Gastrocnemius medialis (tissue), 4 donors: ENCODE measurements at regions not wholly inside any gene's neighbourhood (a gene's known extent, or its start where the extent isn't known, plus 50 kb on each side); places are given as distances from the start of the nearest gene placed in this dataset.

Experiments
- CTCF ChIP-seq, 5 experiments: fragments of 450-650 bp in 3 of 5; fragments of 200-600 bp in 2 of 5; sonication (generic) in 2 of 5; IDR thresholded peaks in 4 of 5; conservative IDR thresholded peaks in 1 of 5; 1 replicate in 4 of 5; 2 replicates in 1 of 5; pipeline ENCODE4 v1.5.1; 2016 to 2019; ENCODE audit warnings: antibody characterized with exemption in 5 of 5, mild to moderate bottlenecking in 3 of 5, moderate library complexity in 3 of 5
- POLR2A ChIP-seq, 2 donors: fragments of 450-650 bp; IDR thresholded peaks; one replicate each; pipeline ENCODE4 v1.6.1; 2017; ENCODE audit warnings: antibody characterized with exemption in 2 of 2, mild to moderate bottlenecking in 2 of 2, moderate library complexity in 2 of 2

GRCh38 chr20:55269913-55270312, 735.4 kb downstream of the CBLN4 start:
- TF ChIP-seq CTCF (IDR thresholded peaks at IDR 0.05 in 4 of 5, conservative IDR thresholded peaks at IDR 0.05 in 1 of 5) (no peak), POLR2A (IDR thresholded peaks at IDR 0.05) (no peak)
